ENCODE measurements at regions not wholly inside any gene's neighbourhood (a gene's known extent, or its start where the extent isn't known, plus 50 kb on each side); places are given as distances from the start of the nearest gene placed in this dataset.

DNA sequence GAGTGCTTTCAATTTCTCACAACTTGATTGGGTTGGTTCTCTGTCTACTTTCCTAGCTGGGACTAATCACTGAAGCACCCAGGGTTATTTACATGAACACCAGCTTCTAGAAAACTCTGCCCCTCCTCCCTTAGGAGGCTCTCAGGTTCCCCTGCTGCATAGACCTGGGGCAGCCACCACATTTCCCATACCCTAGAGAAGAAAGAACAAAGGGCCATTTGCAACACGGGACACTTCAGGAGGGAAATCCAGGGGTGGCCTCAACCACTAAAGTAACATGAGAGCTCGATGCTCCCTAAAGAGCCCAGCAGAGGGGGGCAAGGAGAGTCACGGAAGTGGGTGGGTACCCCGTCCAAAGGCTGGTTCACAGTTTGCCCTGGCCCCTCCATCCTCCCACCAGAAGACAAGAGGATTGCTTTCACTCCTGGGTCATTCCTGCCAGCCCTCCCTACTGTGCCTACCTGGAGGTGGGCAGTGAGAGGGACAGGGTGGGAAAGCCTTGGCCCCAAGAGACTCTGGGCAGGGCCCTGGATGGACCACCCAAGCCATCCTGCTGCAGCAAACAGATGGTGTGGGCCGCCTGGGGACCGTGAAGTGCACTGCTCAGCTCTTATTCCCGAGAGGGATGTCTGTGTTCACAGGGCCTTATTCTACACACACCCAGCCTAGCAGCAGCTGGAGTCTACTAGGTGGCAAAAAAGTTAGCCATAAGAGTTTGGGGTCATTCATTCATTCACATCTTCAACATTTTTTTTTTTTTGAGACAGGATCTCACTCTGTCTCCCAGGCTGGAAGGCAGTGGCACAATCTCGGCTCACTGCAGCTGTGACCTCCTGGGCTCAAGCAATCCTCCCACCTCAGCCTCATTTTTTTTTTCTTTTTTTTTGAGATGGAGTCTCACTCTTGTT, 392.1 kb downstream of the SOX9 start:
- intact Hi-C loops (cut with DNase I) = no loop called here
- no peak for DNase-seq
- 78 to 84% (median 83%) methylated on average over 6 to 8 of the region's 8 CpGs for WGBS, 4 donors
- Histone ChIP-seq H3K4me1 (replicated peaks in 1 of 2) (no peaks in the 10 kb centered on the region), H3K4me3 (no peak overlapping the region), H3K27ac (no peak overlapping the region), H3K36me3 (replicated peaks in 1 of 2) (no peaks in the 10 kb centered on the region), H3K9me3 (replicated peaks in 1 of 3) (no peaks in the 10 kb centered on the region), H3K27me3 (no peaks in the 10 kb centered on the region)
- TF ChIP-seq, protein P1, sequence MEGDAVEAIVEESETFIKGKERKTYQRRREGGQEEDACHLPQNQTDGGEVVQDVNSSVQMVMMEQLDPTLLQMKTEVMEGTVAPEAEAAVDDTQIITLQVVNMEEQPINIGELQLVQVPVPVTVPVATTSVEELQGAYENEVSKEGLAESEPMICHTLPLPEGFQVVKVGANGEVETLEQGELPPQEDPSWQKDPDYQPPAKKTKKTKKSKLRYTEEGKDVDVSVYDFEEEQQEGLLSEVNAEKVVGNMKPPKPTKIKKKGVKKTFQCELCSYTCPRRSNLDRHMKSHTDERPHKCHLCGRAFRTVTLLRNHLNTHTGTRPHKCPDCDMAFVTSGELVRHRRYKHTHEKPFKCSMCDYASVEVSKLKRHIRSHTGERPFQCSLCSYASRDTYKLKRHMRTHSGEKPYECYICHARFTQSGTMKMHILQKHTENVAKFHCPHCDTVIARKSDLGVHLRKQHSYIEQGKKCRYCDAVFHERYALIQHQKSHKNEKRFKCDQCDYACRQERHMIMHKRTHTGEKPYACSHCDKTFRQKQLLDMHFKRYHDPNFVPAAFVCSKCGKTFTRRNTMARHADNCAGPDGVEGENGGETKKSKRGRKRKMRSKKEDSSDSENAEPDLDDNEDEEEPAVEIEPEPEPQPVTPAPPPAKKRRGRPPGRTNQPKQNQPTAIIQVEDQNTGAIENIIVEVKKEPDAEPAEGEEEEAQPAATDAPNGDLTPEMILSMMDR (IDR thresholded peaks at IDR 0.05) = no peak
- no peak for TF ChIP-seq POLR2A (IDR thresholded peaks at IDR 0.05)

DNA sequence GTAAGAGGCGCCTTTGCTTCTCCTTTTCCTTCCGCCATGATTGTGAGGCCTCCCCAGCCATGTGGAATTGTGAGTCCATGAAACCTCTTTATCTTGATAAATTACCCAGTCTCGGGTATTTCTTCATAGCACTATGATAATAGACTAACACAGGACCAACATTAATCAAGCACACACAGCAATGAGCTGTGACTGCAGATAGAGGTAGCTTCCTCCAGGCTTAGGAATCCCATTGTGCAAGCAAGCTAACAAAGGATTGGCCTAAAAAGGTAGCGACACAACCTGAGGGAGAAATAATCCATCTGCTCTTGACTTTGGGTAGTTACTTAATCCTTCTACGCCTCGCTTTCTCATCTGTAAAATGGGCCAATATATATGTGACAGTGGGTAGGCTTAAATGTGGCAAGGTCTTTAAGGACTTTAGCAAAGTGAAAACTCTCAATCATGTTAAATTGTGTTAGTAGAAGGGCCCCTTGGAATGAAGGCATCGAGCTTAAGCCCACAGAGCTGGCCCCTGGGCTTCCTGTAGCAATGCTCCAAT, 393.6 kb downstream of the SOX9 start:
- H3K4me3 ChIP-seq = no peak overlapping the region
- WGBS, 4 donors = 84 to 89% (median 86%) methylated on average over 7 of the region's 7 CpGs
- TF ChIP-seq, protein P1 (IDR thresholded peaks at IDR 0.05) = no peak
- no peaks in the 10 kb centered on the region for H3K27me3 ChIP-seq
- H3K27ac ChIP-seq = no peak overlapping the region
- intact Hi-C loops (cut with DNase I) = no loop called here
- DNase-seq = no peak
- no peaks in the 10 kb centered on the region for H3K4me1 ChIP-seq (replicated peaks in 1 of 2)
- H3K9me3 ChIP-seq (replicated peaks in 1 of 3) = no peaks in the 10 kb centered on the region
- no peaks in the 10 kb centered on the region for H3K36me3 ChIP-seq (replicated peaks in 1 of 2)

DNA sequence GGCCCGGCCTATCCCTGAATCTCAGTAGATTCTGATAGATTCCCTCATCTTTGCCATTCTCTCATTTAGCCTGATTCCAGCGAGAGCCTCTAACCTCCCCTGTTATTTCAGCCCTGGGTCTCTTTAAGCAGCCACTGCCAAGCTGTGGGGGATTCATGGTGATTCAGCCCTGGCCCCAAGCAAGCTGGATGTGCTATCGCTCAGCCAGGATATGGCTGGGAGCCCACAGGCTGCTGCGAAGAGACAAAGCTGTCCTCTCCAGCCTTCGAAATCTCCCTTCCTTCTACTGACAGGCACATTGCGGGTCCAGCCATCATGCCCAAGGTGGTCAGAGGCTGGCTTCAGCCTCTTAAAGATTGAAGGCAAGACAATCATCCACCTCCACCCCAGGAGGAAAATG, 394.1 kb downstream of the SOX9 start:
- 73 to 88% (median 78%) methylated on average over 2 to 6 of the region's 6 CpGs for WGBS, 4 donors
- Histone ChIP-seq H3K27me3 (no peaks in the 10 kb centered on the region), H3K9me3 (replicated peaks in 1 of 3) (no peaks in the 10 kb centered on the region), H3K4me1 (replicated peaks in 1 of 2) (no peaks in the 10 kb centered on the region), H3K36me3 (replicated peaks in 1 of 2) (no peaks in the 10 kb centered on the region), H3K27ac (no peak overlapping the region), H3K4me3 (no peak overlapping the region)
- DNase-seq = peak in 1 of 7 donors; percentile 12
- TF ChIP-seq POLR2A (IDR thresholded peaks at IDR 0.05) = no peak
- TF ChIP-seq, protein P1 (IDR thresholded peaks at IDR 0.05) = no peak
- intact Hi-C loops (cut with DNase I) = no loop called here

- no peak overlapping the region for H3K27ac ChIP-seq
- no peaks in the 10 kb centered on the region for H3K9me3 ChIP-seq (replicated peaks in 1 of 3)
- no peak for DNase-seq
- TF ChIP-seq, protein P1 (IDR thresholded peaks at IDR 0.05) = no peak
- TF ChIP-seq POLR2A (IDR thresholded peaks at IDR 0.05) = no peak
- no peaks in the 10 kb centered on the region for H3K36me3 ChIP-seq (replicated peaks in 1 of 2)
- no peak overlapping the region for H3K4me3 ChIP-seq
- H3K27me3 ChIP-seq = no peaks in the 10 kb centered on the region
- intact Hi-C loops (cut with DNase I) = no loop called here
- 72 to 82% (median 79%) methylated on average over 12 to 13 of the region's 13 CpGs for WGBS, 4 donors
- H3K4me1 ChIP-seq (replicated peaks in 1 of 2) = no peaks in the 10 kb centered on the region
Measured at GRCh38 chr17:72515291-72516065, 394.7 kb downstream of the SOX9 start.
